Motor neuron (in vitro differentiated cells): ENCODE measurements at regions not wholly inside any gene's neighbourhood (a gene's known extent, or its start where the extent isn't known, plus 50 kb on each side); places are given as distances from the start of the nearest gene placed in this dataset.
"Not testable (repeated sequence)": the region's sequence is repeated elsewhere in the genome, so short reads cannot be mapped to it uniquely, and the experiment has no call there.

Experiments
- ATAC-seq, 8 experiments: fragments of 200-7000 bp; cut with Tn5 transposase; replicated peaks in 6 of 8; 2 replicates each; pipeline ENCODE4 v1.8.0; 2021; ENCODE audit warnings: mild to moderate bottlenecking in 8 of 8, moderate library complexity in 8 of 8
- H3K27ac ChIP-seq, 2 donors: fragments of 250-450 bp; sonication (Bioruptor Pico); 2 replicates each; pipeline ENCODE4 v1.9.0; 2021; ENCODE audit warnings: antibody characterized with exemption in 2 of 2, mild to moderate bottlenecking in 2 of 2, moderate library complexity in 1 of 2
- H3K4me1 ChIP-seq, 2 donors: fragments of 250-450 bp; sonication (Bioruptor Pico); replicated peaks in 1 of 2; 2 replicates each; pipeline ENCODE4 v1.6.1; 2021; ENCODE audit warnings: antibody characterized with exemption in 2 of 2, mild to moderate bottlenecking in 2 of 2, moderate library complexity in 1 of 2
- H3K4me3 ChIP-seq, 5 donors: fragments of 250-450 bp; sonication (Bioruptor Pico); 2 replicates each; pipeline ENCODE4 v1.9.0; 2021; ENCODE audit warnings: antibody characterized with exemption in 5 of 5, mild to moderate bottlenecking in 5 of 5, moderate library complexity in 4 of 5
- WGBS, 10 experiments: fragments of 450-650 bp; shearing (Covaris generic); methylation state at CpG; one replicate each; pipeline ENCODE4 v1.0.0; 2022; 5-methylcytosine and 5-hydroxymethylcytosine counted together
- in situ Hi-C, 9 experiments: fragments of 400-800 bp; cut with MboI; loops; one replicate each; pipeline ENCODE4 v1.15.0; 2021; ENCODE audit warnings: low sequenced_read_pairs in 9 of 9, low pct_unique_long_range_greater_than_20kb in 2 of 9; ENCODE audit not compliant: unreplicated experiment in 9 of 9

GRCh38 chr9:15372455-15372854 lies 50.2 kb upstream of the SNAPC3 start:
- in situ Hi-C loops = no loop called here

GRCh38 chr9:15371448-15371845 lies 51.2 kb upstream of the SNAPC3 start:
- peaks cover 0 to 3% of the 10 kb centered on the region in 2 donors for H3K4me1 ChIP-seq
- H3K4me3 ChIP-seq = no peak overlapping the region
- WGBS, 10 experiments = 43 to 97% (median 63%) methylated on average over 1 to 6 of the region's 6 CpGs; no CpG with 5 or more reads in 3 of the 10 experiments
- H3K27ac ChIP-seq = no peak overlapping the region
- in situ Hi-C loops = no loop called here
- ATAC-seq = no peak

More at GRCh38 chr9:15372455-15372854, 50.2 kb upstream of the SNAPC3 start:
- no peak overlapping the region for H3K4me3 ChIP-seq
- WGBS, 10 experiments = 53 to 100% (median 87%) methylated on average over 2 to 5 of the region's 6 CpGs; no CpG with 5 or more reads in 1 of the 10 experiments
- H3K27ac ChIP-seq = no peak overlapping the region
- H3K4me1 ChIP-seq = peaks cover 0 to 3% of the 10 kb centered on the region in 2 donors
- no peak for ATAC-seq

GRCh38 chr9:15370466-15371447 lies 51.9 kb upstream of the SNAPC3 start:
- H3K27ac ChIP-seq = no peak overlapping the region

GRCh38 chr9:15369871-15370270 lies 52.8 kb upstream of the SNAPC3 start:
- in situ Hi-C loops = no loop called here
- ATAC-seq = no peak
- no peak overlapping the region for H3K27ac ChIP-seq
- peaks cover 0 to 3% of the 10 kb centered on the region in 2 donors for H3K4me1 ChIP-seq
- 0 to 100% (median 40%) methylated on average over 1 of the region's 1 CpG; no CpG with 5 or more reads in 2 of the 10 experiments for WGBS, 10 experiments
- H3K4me3 ChIP-seq = no peak overlapping the region

More at GRCh38 chr9:15370466-15371447, 51.9 kb upstream of the SNAPC3 start:
- peak in 5 of 8 experiments; percentile 54 to 100 (median 84) for ATAC-seq
- H3K4me3 ChIP-seq = no peak overlapping the region
- peaks cover 0 to 3% of the 10 kb centered on the region in 2 donors for H3K4me1 ChIP-seq
- in situ Hi-C loops = no loop called here
- 40 to 94% (median 66%) methylated on average over 1 to 11 of the region's 15 CpGs for WGBS, 10 experiments

GRCh38 chr9:15369238-15369637 lies 53.4 kb upstream of the SNAPC3 start:
- Histone ChIP-seq H3K4me1 (peaks cover 0 to 3% of the 10 kb centered on the region in 2 donors), H3K4me3 (no peak overlapping the region), H3K27ac (no peak overlapping the region)
- in situ Hi-C loops = no loop called here
- no peak for ATAC-seq

GRCh38 chr9:15364975-15365553 lies 57.6 kb upstream of the SNAPC3 start:
- H3K27ac ChIP-seq, ATAC-seq, H3K4me1 ChIP-seq, in situ Hi-C loops, H3K4me3 ChIP-seq: not testable (repeated sequence)
- 72 to 97% (median 86%) methylated on average over 2 to 5 of the region's 13 CpGs; no CpG with 5 or more reads in 4 of the 10 experiments for WGBS, 10 experiments

- Histone ChIP-seq H3K27ac (no peak overlapping the region), H3K4me1 (no peaks in the 10 kb centered on the region), H3K4me3 (no peak overlapping the region)
- in situ Hi-C loops = no loop called here
- WGBS, 10 experiments = 30 to 100% (median 69%) methylated on average over 1 to 2 of the region's 2 CpGs; no CpG with 5 or more reads in 4 of the 10 experiments
- ATAC-seq = no peak
These were observed 54.7 kb upstream of the TTC39B start for GRCh38 chr9:15361737-15362136.

GRCh38 chr9:15357050-15357653 lies 50.1 kb upstream of the TTC39B start:
- Histone ChIP-seq H3K4me3 (no peak overlapping the region), H3K27ac (no peak overlapping the region), H3K4me1 (peaks cover 0 to 5% of the 10 kb centered on the region in 2 donors)
- WGBS, 10 experiments = 60 to 100% (median 88%) methylated on average over 2 to 4 of the region's 4 CpGs; no CpG with 5 or more reads in 1 of the 10 experiments
- ATAC-seq = no peak
- in situ Hi-C loops = no loop called here
